ENCODE measurements at regions not wholly inside any gene's neighbourhood (a gene's known extent, or its start where the extent isn't known, plus 50 kb on each side); places are given as distances from the start of the nearest gene placed in this dataset.

DNA sequence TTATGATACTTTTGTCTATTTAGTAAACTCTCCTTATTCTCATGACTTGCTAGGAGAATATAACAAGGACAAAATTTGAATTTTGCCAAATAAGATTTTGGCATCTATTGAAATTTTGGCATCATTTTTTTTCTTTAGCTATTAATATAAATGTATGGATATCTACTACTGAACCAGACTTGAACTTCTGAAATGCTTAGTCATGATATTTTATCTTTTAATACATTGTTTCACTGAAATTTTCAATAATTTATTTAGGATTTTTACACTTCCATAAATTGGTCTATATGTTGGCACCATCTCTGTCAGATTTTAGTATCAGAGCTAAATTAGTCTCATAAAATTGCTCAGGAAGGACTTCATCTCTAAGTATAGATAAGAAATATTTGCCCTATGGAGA, 149.8 kb downstream of the CYP26B1 start:
- Histone ChIP-seq H3K4me2 (ENCODE audit: unreplicated experiment) (no peak overlapping the region), H3K4me1 (ENCODE audit: insufficient read depth) (no peaks in the 10 kb centered on the region), H3K9me3 (ENCODE audit: low read depth) (no peaks in the 10 kb centered on the region), H3K27me3 (replicated peaks; ENCODE audit: insufficient read depth) (no peaks in the 10 kb centered on the region), H4K20me1 (ENCODE audit: insufficient read depth) (no peaks in the 10 kb centered on the region), H3K9ac (no peak overlapping the region), H3K4me3 (no peak overlapping the region), H3F3A (ENCODE audit: insufficient read depth) (no peaks in the 10 kb centered on the region), H3K27ac (no peak overlapping the region), H3K9me2 (ENCODE audit: insufficient read depth) (no peaks in the 10 kb centered on the region), H3K79me2 (ENCODE audit: insufficient read depth) (no peaks in the 10 kb centered on the region), H2AFZ (no peak overlapping the region), H3K36me3 (ENCODE audit: low read depth) (no peaks in the 10 kb centered on the region)
- in situ Hi-C loops (cut with MboI) = loop anchor here (5.0 kb wide), 1 partner anchor 191 kb away; no protein-coding TSS in a partner anchor
- DNase-seq = no peak
- TF ChIP-seq EZH2phosphoT487 (IDR thresholded peaks at IDR 0.05; ENCODE audit: insufficient read depth, low read depth) = no peak
- no peak for TF ChIP-seq EZH2 (IDR thresholded peaks at IDR 0.05; ENCODE audit: insufficient read depth, poor library complexity, severe bottlenecking)

- no peaks in the 10 kb centered on the region for H3K4me1 ChIP-seq (ENCODE audit: insufficient read depth)
- no peaks in the 10 kb centered on the region for H3K79me2 ChIP-seq (ENCODE audit: insufficient read depth)
- no peaks in the 10 kb centered on the region for H3K9me2 ChIP-seq (ENCODE audit: insufficient read depth)
- H3K36me3 ChIP-seq (ENCODE audit: low read depth) = no peaks in the 10 kb centered on the region
- in situ Hi-C loops (cut with MboI) = loop anchor here (5.0 kb wide), 1 partner anchor 188 kb away; no protein-coding TSS in a partner anchor
- H3K9me3 ChIP-seq (ENCODE audit: low read depth) = no peaks in the 10 kb centered on the region
- DNase-seq = peak; percentile 67
- no peaks in the 10 kb centered on the region for H3F3A ChIP-seq (ENCODE audit: insufficient read depth)
- TF ChIP-seq EZH2 (IDR thresholded peaks at IDR 0.05; ENCODE audit: insufficient read depth, poor library complexity, severe bottlenecking) (no peak), EZH2phosphoT487 (IDR thresholded peaks at IDR 0.05; ENCODE audit: insufficient read depth, low read depth) (no peak)
- WGBS, 2 experiments (ENCODE audit: low coverage in 1 of 2, low lambda C conversion rate in 2 of 2, missing lambda C conversion rate in 2 of 2) = 45% methylated on average over 3 of the region's 3 CpGs
- H4K20me1 ChIP-seq (ENCODE audit: insufficient read depth) = no peaks in the 10 kb centered on the region
- no peaks in the 10 kb centered on the region for H3K27me3 ChIP-seq (replicated peaks; ENCODE audit: insufficient read depth)
- H3K4me2 ChIP-seq (ENCODE audit: unreplicated experiment) = no peak overlapping the region
- H2AFZ ChIP-seq = peak overlapping the region; percentile 41; the same call in 1 of the 2 replicates
- H3K9ac ChIP-seq = no peak overlapping the region
- no peak overlapping the region for H3K27ac ChIP-seq
- no peak overlapping the region for H3K4me3 ChIP-seq
Observed at GRCh38 chr2:71995067-71995665, 152.5 kb downstream of the CYP26B1 start.

GRCh38 chr2:71992036-71992435, 155.6 kb downstream of the CYP26B1 start:
- in situ Hi-C loops (cut with MboI) = no loop called here
- Histone ChIP-seq H3K36me3 (ENCODE audit: low read depth) (no peaks in the 10 kb centered on the region), H3K9me2 (ENCODE audit: insufficient read depth) (no peaks in the 10 kb centered on the region), H4K20me1 (ENCODE audit: insufficient read depth) (no peaks in the 10 kb centered on the region), H3K9ac (no peak overlapping the region), H3K27ac (no peak overlapping the region), H3K4me1 (ENCODE audit: insufficient read depth) (no peaks in the 10 kb centered on the region), H2AFZ (no peak overlapping the region), H3F3A (ENCODE audit: insufficient read depth) (no peaks in the 10 kb centered on the region), H3K4me3 (no peak overlapping the region), H3K4me2 (ENCODE audit: unreplicated experiment) (no peak overlapping the region), H3K27me3 (replicated peaks; ENCODE audit: insufficient read depth) (no peaks in the 10 kb centered on the region), H3K9me3 (ENCODE audit: low read depth) (peaks cover 2% of the 10 kb centered on the region), H3K79me2 (ENCODE audit: insufficient read depth) (no peaks in the 10 kb centered on the region)
- DNase-seq = peak; percentile 9
- WGBS, 2 experiments (ENCODE audit: low coverage in 1 of 2, low lambda C conversion rate in 2 of 2, missing lambda C conversion rate in 2 of 2) = 46 to 53% methylated on average over 2 of the region's 2 CpGs
- TF ChIP-seq EZH2phosphoT487 (IDR thresholded peaks at IDR 0.05; ENCODE audit: insufficient read depth, low read depth) (no peak), EZH2 (IDR thresholded peaks at IDR 0.05; ENCODE audit: insufficient read depth, poor library complexity, severe bottlenecking) (no peak)

GRCh38 chr2:71991397-71991796, 156.3 kb downstream of the CYP26B1 start:
- no peaks in the 10 kb centered on the region for H3K79me2 ChIP-seq (ENCODE audit: insufficient read depth)
- no peak overlapping the region for H3K4me2 ChIP-seq (ENCODE audit: unreplicated experiment)
- H3K9me3 ChIP-seq (ENCODE audit: low read depth) = peaks cover 2% of the 10 kb centered on the region
- H3K9ac ChIP-seq = no peak overlapping the region
- H2AFZ ChIP-seq = no peak overlapping the region
- no peaks in the 10 kb centered on the region for H3F3A ChIP-seq (ENCODE audit: insufficient read depth)
- 66 to 67% methylated on average over 3 to 4 of the region's 4 CpGs for WGBS, 2 experiments (ENCODE audit: low coverage in 1 of 2, low lambda C conversion rate in 2 of 2, missing lambda C conversion rate in 2 of 2)
- in situ Hi-C loops (cut with MboI) = no loop called here
- H4K20me1 ChIP-seq (ENCODE audit: insufficient read depth) = no peaks in the 10 kb centered on the region
- no peak for DNase-seq
- H3K4me1 ChIP-seq (ENCODE audit: insufficient read depth) = no peaks in the 10 kb centered on the region
- no peaks in the 10 kb centered on the region for H3K9me2 ChIP-seq (ENCODE audit: insufficient read depth)
- H3K36me3 ChIP-seq (ENCODE audit: low read depth) = no peaks in the 10 kb centered on the region
- TF ChIP-seq EZH2phosphoT487 (IDR thresholded peaks at IDR 0.05; ENCODE audit: insufficient read depth, low read depth) = no peak
- no peak for TF ChIP-seq EZH2 (IDR thresholded peaks at IDR 0.05; ENCODE audit: insufficient read depth, poor library complexity, severe bottlenecking)
- no peak overlapping the region for H3K27ac ChIP-seq
- H3K4me3 ChIP-seq = no peak overlapping the region
- H3K27me3 ChIP-seq (replicated peaks; ENCODE audit: insufficient read depth) = no peaks in the 10 kb centered on the region

GRCh38 chr2:71990826-71991225, 156.8 kb downstream of the CYP26B1 start:
- H4K20me1 ChIP-seq (ENCODE audit: insufficient read depth) = no peaks in the 10 kb centered on the region
- no peak for DNase-seq
- no peaks in the 10 kb centered on the region for H3K9me2 ChIP-seq (ENCODE audit: insufficient read depth)
- no peaks in the 10 kb centered on the region for H3K27me3 ChIP-seq (replicated peaks; ENCODE audit: insufficient read depth)
- H3K4me1 ChIP-seq (ENCODE audit: insufficient read depth) = no peaks in the 10 kb centered on the region
- H3K36me3 ChIP-seq (ENCODE audit: low read depth) = no peaks in the 10 kb centered on the region
- in situ Hi-C loops (cut with MboI) = no loop called here
- no peak overlapping the region for H3K4me2 ChIP-seq (ENCODE audit: unreplicated experiment)
- H3K9me3 ChIP-seq (ENCODE audit: low read depth) = peaks cover 2% of the 10 kb centered on the region
- WGBS, 2 experiments (ENCODE audit: low coverage in 1 of 2, low lambda C conversion rate in 2 of 2, missing lambda C conversion rate in 2 of 2) = 92 to 98% methylated on average over 3 of the region's 3 CpGs
- no peaks in the 10 kb centered on the region for H3K79me2 ChIP-seq (ENCODE audit: insufficient read depth)
- H3K27ac ChIP-seq = no peak overlapping the region
- H2AFZ ChIP-seq = no peak overlapping the region
- TF ChIP-seq EZH2 (IDR thresholded peaks at IDR 0.05; ENCODE audit: insufficient read depth, poor library complexity, severe bottlenecking) (no peak), EZH2phosphoT487 (IDR thresholded peaks at IDR 0.05; ENCODE audit: insufficient read depth, low read depth) (no peak)
- no peaks in the 10 kb centered on the region for H3F3A ChIP-seq (ENCODE audit: insufficient read depth)
- no peak overlapping the region for H3K4me3 ChIP-seq
- no peak overlapping the region for H3K9ac ChIP-seq

All from GM23248 (cell line).